H1 (cell line): ENCODE measurements at regions not wholly inside any gene's neighbourhood (a gene's known extent, or its start where the extent isn't known, plus 50 kb on each side); places are given as distances from the start of the nearest gene placed in this dataset.

Experiments used
- E2F6 ChIP-seq: IDR thresholded peaks from 2 replicates; pipeline ENCODE4 v1.6.1; 2012; ENCODE audit warnings: inconsistent platforms
- JUND ChIP-seq: IDR thresholded peaks from 2 replicates; pipeline ENCODE4 v1.6.1; 2011; ENCODE audit warnings: mild to moderate bottlenecking, improper control_type of control experiment, low read length
- KDM4A ChIP-seq: IDR thresholded peaks from one replicate; pipeline ENCODE4 v1.7.1; 2012; ENCODE audit warnings: low read depth, mild to moderate bottlenecking, moderate library complexity, low read length, inconsistent platforms; ENCODE audit not compliant: severe bottlenecking

GRCh38 chr3:146680617-146681016 lies 75.5 kb upstream of the PLSCR5 start (continued):
- no peak for TF ChIP-seq E2F6
- TF ChIP-seq KDM4A = no peak
- no peak for TF ChIP-seq JUND
- TF ChIP-seq, all 59 proteins: peak for 0
